H9 (cell line): ENCODE measurements at regions not wholly inside any gene's neighbourhood (a gene's known extent, or its start where the extent isn't known, plus 50 kb on each side); places are given as distances from the start of the nearest gene placed in this dataset.

Experiments
- DNase-seq: peaks from one replicate; pipeline ENCODE4 v3.0.0-alpha.2; 2017
- H2AFZ ChIP-seq: one replicate; pipeline ENCODE4 v1.6.1; 2013; ENCODE audit warnings: mild to moderate bottlenecking, low read length, control low read depth, moderate library complexity
- H2AK5ac ChIP-seq: 2 replicates; pipeline ENCODE4 v1.6.1; 2013; ENCODE audit warnings: low read length, control low read depth, mixed read lengths; ENCODE audit not compliant: insufficient read length
- H2BK120ac ChIP-seq: one replicate; pipeline ENCODE4 v1.6.1; 2013; ENCODE audit warnings: low read depth, mild to moderate bottlenecking, low read length, control low read depth, inconsistent platforms; ENCODE audit not compliant: poor library complexity, severe bottlenecking
- H2BK12ac ChIP-seq: 2 replicates; pipeline ENCODE4 v1.6.1; 2013; ENCODE audit warnings: low read length, control low read depth, mixed read lengths, low read depth; ENCODE audit not compliant: insufficient read length
- H2BK15ac ChIP-seq: 2 replicates; pipeline ENCODE4 v1.6.1; 2013; ENCODE audit warnings: low read depth, low read length, control low read depth
- H2BK20ac ChIP-seq: one replicate; pipeline ENCODE4 v1.6.1; 2013; ENCODE audit warnings: low read depth, mild to moderate bottlenecking, low read length, control low read depth, inconsistent platforms; ENCODE audit not compliant: poor library complexity, severe bottlenecking
- H2BK5ac ChIP-seq: 2 replicates; pipeline ENCODE4 v1.6.1; 2013; ENCODE audit warnings: low read length, control low read depth, mixed read lengths; ENCODE audit not compliant: insufficient read length
- H3K14ac ChIP-seq: 2 replicates; pipeline ENCODE4 v1.6.1; 2013; ENCODE audit warnings: low read length, control low read depth; ENCODE audit not compliant: insufficient read depth
- H3K18ac ChIP-seq: 2 replicates; pipeline ENCODE4 v1.6.1; 2013; ENCODE audit warnings: low read depth, mild to moderate bottlenecking, mixed read lengths, low read length, control low read depth; ENCODE audit not compliant: insufficient read length
- H3K23ac ChIP-seq: 2 replicates; pipeline ENCODE4 v1.6.1; 2013; ENCODE audit warnings: low read length, control low read depth, mixed read lengths, low read depth; ENCODE audit not compliant: insufficient read length
- H3K23me2 ChIP-seq: 2 replicates; pipeline ENCODE4 v1.6.1; 2013; ENCODE audit warnings: low read depth, mild to moderate bottlenecking, mixed read lengths, low read length, control low read depth; ENCODE audit not compliant: insufficient read length, poor library complexity, severe bottlenecking
- H3K27ac ChIP-seq: 2 replicates; pipeline ENCODE4 v1.5.1; 2013; ENCODE audit warnings: low read length, control low read depth, mixed read lengths, low read depth; ENCODE audit not compliant: insufficient read length
- H3K27me3 ChIP-seq: 2 replicates; pipeline ENCODE4 v1.6.1; 2013; ENCODE audit warnings: low read length, control low read depth, inconsistent platforms; ENCODE audit not compliant: insufficient read depth
- H3K4ac ChIP-seq: 2 replicates; pipeline ENCODE4 v1.6.1; 2013; ENCODE audit warnings: low read depth, mild to moderate bottlenecking, control low read depth, inconsistent platforms, low read length, moderate library complexity
- H3K4me1 ChIP-seq: 2 replicates; pipeline ENCODE4 v1.6.1; 2013; ENCODE audit warnings: low read length, control low read depth, inconsistent platforms; ENCODE audit not compliant: insufficient read depth
- H3K4me2 ChIP-seq: 2 replicates; pipeline ENCODE4 v1.6.1; 2013; ENCODE audit warnings: low read length, control low read depth, mixed read lengths; ENCODE audit not compliant: insufficient read length, insufficient read depth
- H3K56ac ChIP-seq: 2 replicates; pipeline ENCODE4 v1.6.1; 2013; ENCODE audit warnings: low read depth, mild to moderate bottlenecking, mixed read lengths, low read length, control low read depth; ENCODE audit not compliant: insufficient read length
- H3K79me1 ChIP-seq: 2 replicates; pipeline ENCODE4 v1.6.1; 2013; ENCODE audit warnings: low read depth, mild to moderate bottlenecking, moderate library complexity, low read length, control low read depth, inconsistent platforms; ENCODE audit not compliant: insufficient read depth, poor library complexity, severe bottlenecking
- H3K79me2 ChIP-seq: 2 replicates; pipeline ENCODE4 v1.6.1; 2013; ENCODE audit warnings: low read length, control low read depth, inconsistent platforms; ENCODE audit not compliant: insufficient read depth
- H3K9ac ChIP-seq: 2 replicates; pipeline ENCODE4 v1.6.1; 2013; ENCODE audit warnings: low read length, control low read depth, mixed read lengths; ENCODE audit not compliant: insufficient read length; ENCODE audit errors: extremely low read depth
- H3K9me3 ChIP-seq: one replicate; pipeline ENCODE4 v1.6.1; 2013; ENCODE audit warnings: low read depth, low read length, inconsistent platforms; ENCODE audit not compliant: control insufficient read depth
- H3T11ph ChIP-seq: one replicate; pipeline ENCODE4 v1.6.1; 2013; ENCODE audit warnings: mild to moderate bottlenecking, low read length, control low read depth, inconsistent platforms
- H4K20me1 ChIP-seq: one replicate; pipeline ENCODE4 v1.6.1; 2013; ENCODE audit not compliant: control insufficient read depth, insufficient read length, insufficient read depth
- H4K5ac ChIP-seq: 2 replicates; pipeline ENCODE4 v1.6.1; 2013; ENCODE audit warnings: low read depth, mild to moderate bottlenecking, mixed read lengths, low read length, control low read depth; ENCODE audit not compliant: insufficient read length
- H4K8ac ChIP-seq: replicated peaks from 2 replicates; pipeline ENCODE4 v1.6.1; 2013; ENCODE audit warnings: low read length, control low read depth, mixed read lengths, low read depth; ENCODE audit not compliant: insufficient read length
- H4K91ac ChIP-seq: 2 replicates; pipeline ENCODE4 v1.6.1; 2013; ENCODE audit warnings: low read depth, mild to moderate bottlenecking, moderate library complexity, mixed read lengths, low read length, control low read depth; ENCODE audit not compliant: insufficient read length
- H3K27ac Mint-ChIP-seq, 3 experiments: 2 replicates in 2 of 3; 3 replicates in 1 of 3; pipeline ENCODE4 v1.8.0; 2020 to 2021; ENCODE audit warnings: mixed read lengths in 3 of 3, mild to moderate bottlenecking in 1 of 3, moderate library complexity in 1 of 3
- H3K27me3 Mint-ChIP-seq: 2 replicates; pipeline ENCODE4 v1.8.0; 2021; ENCODE audit warnings: low read depth, mild to moderate bottlenecking, moderate library complexity, mixed read lengths
- H3K36me3 Mint-ChIP-seq, 3 experiments: 2 replicates in 2 of 3; 3 replicates in 1 of 3; pipeline ENCODE4 v1.8.0; 2020 to 2021; ENCODE audit warnings: low read depth in 3 of 3, mixed read lengths in 3 of 3; ENCODE audit not compliant: insufficient read depth in 1 of 3
- H3K4me1 Mint-ChIP-seq, 2 experiments: 2 replicates each; pipeline ENCODE4 v1.8.0; 2020; ENCODE audit warnings: mixed read lengths in 2 of 2
- H3K4me3 Mint-ChIP-seq, 2 experiments: 2 replicates in 1 of 2; 3 replicates in 1 of 2; pipeline ENCODE4 v1.8.0; 2020 to 2021; ENCODE audit warnings: mild to moderate bottlenecking in 2 of 2, mixed read lengths in 2 of 2, moderate library complexity in 1 of 2
- H3K9me3 Mint-ChIP-seq, 2 experiments: 2 replicates in 1 of 2; 3 replicates in 1 of 2; pipeline ENCODE4 v1.8.0; 2020; ENCODE audit warnings: mild to moderate bottlenecking in 2 of 2, mixed read lengths in 2 of 2, moderate library complexity in 1 of 2
- WGBS: extraction: QIAGEN DNeasy Blood & Tissue Kit; methylation state at CpG from one replicate; pipeline ENCODE4 v1.1.7; 2013; ENCODE audit warnings: missing lambda C conversion rate, low lambda C conversion rate, mixed read lengths; ENCODE audit not compliant: insufficient read length; ENCODE audit errors: extremely low coverage; 5-methylcytosine and 5-hydroxymethylcytosine counted together
- TF ChIP-seq, protein P1 (sequence below): fragments of 200-600 bp; sonication (generic); conservative IDR thresholded peaks from 3 replicates; pipeline ENCODE4 v1.8.0; 2021; ENCODE audit warnings: antibody characterized with exemption, mild to moderate bottlenecking

DNA sequence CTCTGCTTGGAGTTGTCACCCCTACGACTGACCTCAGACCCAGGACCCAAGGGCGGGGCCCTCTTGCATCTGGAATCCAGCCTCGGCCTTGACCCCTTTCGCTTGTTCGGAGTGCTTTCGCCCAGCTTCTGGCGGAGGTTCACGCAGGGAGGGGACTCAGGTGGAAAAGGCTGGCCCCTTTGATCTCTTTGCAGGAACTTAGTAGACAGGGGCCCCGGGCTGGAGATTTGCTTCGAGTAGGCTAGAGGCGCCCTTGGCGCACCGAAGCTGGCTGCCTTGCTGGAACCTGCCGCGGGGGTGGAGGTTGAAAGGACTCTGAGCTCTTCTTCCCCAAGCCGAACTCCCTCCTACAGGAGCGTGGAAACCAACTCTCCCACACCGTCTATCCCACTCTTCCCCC is 255.1 kb downstream of the OTUD1 start:
- Histone ChIP-seq H3K27ac (no peak overlapping the region), H3K27me3 (peaks cover 45% of the 10 kb centered on the region)

More for the DNA sequence above, 255.1 kb downstream of the OTUD1 start:
- peaks cover 21% of the 10 kb centered on the region for H3K23me2 ChIP-seq
- no CpG with 5 or more reads among the region's 18 CpGs for WGBS
- peak overlapping the region; percentile 72 for H3K4me2 ChIP-seq
- no peak overlapping the region for H3K23ac ChIP-seq
- H2BK20ac ChIP-seq: no peak overlapping the region
- no peak overlapping the region for H2BK120ac ChIP-seq
- H3K79me1 ChIP-seq: no peaks in the 10 kb centered on the region
- H3K36me3 Mint-ChIP-seq: no peaks in the 10 kb centered on the region; a peak in 1 of 7 replicates
- H3K14ac ChIP-seq: no peak overlapping the region
- H4K91ac ChIP-seq: no peak overlapping the region
- H3K4me1 ChIP-seq: no peaks in the 10 kb centered on the region
- peaks cover 97% of the 10 kb centered on the region for H3K27me3 Mint-ChIP-seq
- TF ChIP-seq, protein P1, sequence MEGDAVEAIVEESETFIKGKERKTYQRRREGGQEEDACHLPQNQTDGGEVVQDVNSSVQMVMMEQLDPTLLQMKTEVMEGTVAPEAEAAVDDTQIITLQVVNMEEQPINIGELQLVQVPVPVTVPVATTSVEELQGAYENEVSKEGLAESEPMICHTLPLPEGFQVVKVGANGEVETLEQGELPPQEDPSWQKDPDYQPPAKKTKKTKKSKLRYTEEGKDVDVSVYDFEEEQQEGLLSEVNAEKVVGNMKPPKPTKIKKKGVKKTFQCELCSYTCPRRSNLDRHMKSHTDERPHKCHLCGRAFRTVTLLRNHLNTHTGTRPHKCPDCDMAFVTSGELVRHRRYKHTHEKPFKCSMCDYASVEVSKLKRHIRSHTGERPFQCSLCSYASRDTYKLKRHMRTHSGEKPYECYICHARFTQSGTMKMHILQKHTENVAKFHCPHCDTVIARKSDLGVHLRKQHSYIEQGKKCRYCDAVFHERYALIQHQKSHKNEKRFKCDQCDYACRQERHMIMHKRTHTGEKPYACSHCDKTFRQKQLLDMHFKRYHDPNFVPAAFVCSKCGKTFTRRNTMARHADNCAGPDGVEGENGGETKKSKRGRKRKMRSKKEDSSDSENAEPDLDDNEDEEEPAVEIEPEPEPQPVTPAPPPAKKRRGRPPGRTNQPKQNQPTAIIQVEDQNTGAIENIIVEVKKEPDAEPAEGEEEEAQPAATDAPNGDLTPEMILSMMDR: no peak
- H3K9me3 Mint-ChIP-seq: no peaks in the 10 kb centered on the region; a peak in 1 of 5 replicates
- H3K56ac ChIP-seq: no peak overlapping the region
- H2BK12ac ChIP-seq: no peak overlapping the region
- no peak overlapping the region for H4K8ac ChIP-seq
- H3K9ac ChIP-seq: no peak overlapping the region
- peaks cover 18 to 22% of the 10 kb centered on the region in 2 experiments for H3K4me1 Mint-ChIP-seq
- no peak overlapping the region for H3K18ac ChIP-seq
- no peaks in the 10 kb centered on the region for H3K79me2 ChIP-seq
- no peak overlapping the region for H2AFZ ChIP-seq
- H2AK5ac ChIP-seq: no peak overlapping the region
- peak overlapping the region; percentile 67 to 86 for H3K4me3 Mint-ChIP-seq
- DNase-seq: peak; percentile 44
- no peak overlapping the region for H4K5ac ChIP-seq
- peaks cover 2% of the 10 kb centered on the region for H4K20me1 ChIP-seq
- no peak overlapping the region for H2BK15ac ChIP-seq
- H3K9me3 ChIP-seq: no peaks in the 10 kb centered on the region
- no peak overlapping the region for H2BK5ac ChIP-seq
- no peak overlapping the region for H3T11ph ChIP-seq
- no peak overlapping the region for H3K4ac ChIP-seq
- H3K27ac Mint-ChIP-seq: no peak overlapping the region
